GM12875 (cell line): ENCODE measurements at regions not wholly inside any gene's neighbourhood (a gene's known extent, or its start where the extent isn't known, plus 50 kb on each side); places are given as distances from the start of the nearest gene placed in this dataset.

Experiments used
- H3K4me3 ChIP-seq: one replicate; pipeline ENCODE4 v1.5.1; 2011; ENCODE audit warnings: low read depth, low read length, control low read depth
- TF ChIP-seq, protein P1 (sequence below): IDR thresholded peaks from 2 replicates; pipeline ENCODE4 v1.5.1; 2011; ENCODE audit warnings: low read depth, mild to moderate bottlenecking, control low read depth, inconsistent platforms, low read length, moderate library complexity, borderline replicate concordance; ENCODE audit not compliant: insufficient read depth

DNA sequence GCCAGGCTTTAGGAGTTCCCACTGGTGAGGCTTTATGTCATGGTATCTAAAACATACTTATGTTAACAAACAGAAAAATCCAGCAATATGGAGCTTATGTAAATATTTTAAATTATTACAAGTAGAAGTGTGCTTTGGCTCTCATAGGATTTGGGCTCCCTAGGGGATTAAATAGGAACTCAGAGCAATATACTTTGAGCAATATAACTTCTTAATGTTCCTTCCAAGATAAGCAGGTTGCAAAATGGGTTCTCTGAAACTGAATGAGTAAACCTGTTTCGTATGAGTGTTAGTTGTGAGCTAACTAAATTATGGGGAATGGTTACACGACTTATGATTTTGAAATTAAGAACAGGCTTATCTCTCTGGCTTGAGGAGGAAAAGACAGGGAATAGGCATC lies 366.1 kb upstream of the ZNF385D start:
- TF ChIP-seq, protein P1, sequence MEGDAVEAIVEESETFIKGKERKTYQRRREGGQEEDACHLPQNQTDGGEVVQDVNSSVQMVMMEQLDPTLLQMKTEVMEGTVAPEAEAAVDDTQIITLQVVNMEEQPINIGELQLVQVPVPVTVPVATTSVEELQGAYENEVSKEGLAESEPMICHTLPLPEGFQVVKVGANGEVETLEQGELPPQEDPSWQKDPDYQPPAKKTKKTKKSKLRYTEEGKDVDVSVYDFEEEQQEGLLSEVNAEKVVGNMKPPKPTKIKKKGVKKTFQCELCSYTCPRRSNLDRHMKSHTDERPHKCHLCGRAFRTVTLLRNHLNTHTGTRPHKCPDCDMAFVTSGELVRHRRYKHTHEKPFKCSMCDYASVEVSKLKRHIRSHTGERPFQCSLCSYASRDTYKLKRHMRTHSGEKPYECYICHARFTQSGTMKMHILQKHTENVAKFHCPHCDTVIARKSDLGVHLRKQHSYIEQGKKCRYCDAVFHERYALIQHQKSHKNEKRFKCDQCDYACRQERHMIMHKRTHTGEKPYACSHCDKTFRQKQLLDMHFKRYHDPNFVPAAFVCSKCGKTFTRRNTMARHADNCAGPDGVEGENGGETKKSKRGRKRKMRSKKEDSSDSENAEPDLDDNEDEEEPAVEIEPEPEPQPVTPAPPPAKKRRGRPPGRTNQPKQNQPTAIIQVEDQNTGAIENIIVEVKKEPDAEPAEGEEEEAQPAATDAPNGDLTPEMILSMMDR = no peak
- no peak overlapping the region for H3K4me3 ChIP-seq

DNA sequence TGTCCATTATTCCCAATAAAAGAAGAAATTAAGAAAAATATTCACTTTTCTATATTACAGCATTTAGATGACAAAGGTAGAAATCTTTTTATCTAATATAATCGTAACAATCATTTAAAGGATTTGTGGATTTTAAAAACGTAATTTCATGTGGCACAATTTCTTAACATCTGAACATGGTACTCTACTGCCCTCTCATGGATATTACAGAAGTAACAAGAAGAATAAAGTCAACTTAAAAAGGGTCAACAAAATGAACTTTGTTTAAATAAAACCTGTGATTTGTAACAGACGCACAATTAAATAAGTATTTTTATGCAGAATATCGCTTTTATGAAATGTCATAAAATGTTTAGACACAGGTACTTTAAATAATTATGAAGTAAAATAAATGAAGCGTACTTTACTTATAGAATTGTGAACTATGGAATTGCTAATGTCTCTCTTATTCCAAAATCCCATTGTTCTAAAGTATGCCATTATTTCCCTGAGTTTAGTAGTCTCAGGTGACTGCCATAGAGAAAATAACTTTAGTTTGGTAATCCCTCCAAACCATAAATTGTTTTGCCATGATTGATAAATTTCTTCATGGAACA lies 366.8 kb upstream of the ZNF385D start:
- TF ChIP-seq, protein P1 = no peak; the same call in 1 of the 2 replicates
- H3K4me3 ChIP-seq = no peak overlapping the region

DNA sequence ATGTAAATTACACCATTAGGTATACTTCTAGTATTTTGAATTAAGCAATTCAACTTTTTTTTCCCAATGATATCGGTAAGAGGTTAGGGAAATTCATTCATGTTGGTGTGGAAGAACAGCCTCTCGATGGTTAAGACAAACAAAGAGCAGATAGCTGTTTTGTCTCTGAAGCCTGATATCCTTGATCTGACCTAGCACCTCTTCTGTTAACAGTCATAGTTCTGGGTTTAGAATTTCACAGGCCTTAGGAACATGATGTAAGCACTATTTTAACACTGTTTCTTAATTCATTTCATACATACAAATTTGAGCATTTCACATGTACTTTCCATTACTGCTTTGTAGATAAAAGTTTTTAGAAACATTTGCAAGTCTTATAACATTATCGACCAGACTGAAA lies 367.5 kb upstream of the ZNF385D start:
- TF ChIP-seq, protein P1 = no peak
- no peak overlapping the region for H3K4me3 ChIP-seq

DNA sequence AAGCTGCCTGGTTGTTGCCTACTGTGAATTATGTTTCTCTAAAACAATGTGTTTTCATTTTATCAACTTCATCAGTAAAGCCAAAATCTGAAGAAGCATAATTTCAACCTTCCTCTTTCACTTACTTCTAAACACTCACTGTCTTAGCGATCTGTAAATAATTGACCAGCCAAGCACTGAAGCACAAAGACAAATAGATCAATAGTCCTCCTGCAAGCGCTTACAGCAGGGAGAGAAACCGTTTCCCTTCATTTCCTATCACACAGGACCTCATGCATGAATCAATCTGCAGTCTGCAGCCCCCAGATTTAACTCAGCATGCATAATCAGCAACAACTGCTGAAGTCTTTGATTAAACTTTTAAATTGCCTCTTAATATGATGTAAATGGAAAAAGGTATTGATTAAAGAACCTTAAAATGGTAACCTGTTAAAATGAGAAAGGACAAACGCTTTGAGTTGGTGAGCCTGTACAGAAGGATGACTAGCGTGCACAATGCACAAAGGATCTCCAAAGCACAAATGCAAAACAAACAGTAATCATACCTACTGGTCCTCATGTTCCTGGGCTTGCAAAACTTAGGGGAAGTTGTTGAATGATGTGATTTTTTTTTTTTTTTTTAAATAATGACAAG lies 370.2 kb upstream of the ZNF385D start:
- H3K4me3 ChIP-seq = no peak overlapping the region
- TF ChIP-seq, protein P1 = no peak

DNA sequence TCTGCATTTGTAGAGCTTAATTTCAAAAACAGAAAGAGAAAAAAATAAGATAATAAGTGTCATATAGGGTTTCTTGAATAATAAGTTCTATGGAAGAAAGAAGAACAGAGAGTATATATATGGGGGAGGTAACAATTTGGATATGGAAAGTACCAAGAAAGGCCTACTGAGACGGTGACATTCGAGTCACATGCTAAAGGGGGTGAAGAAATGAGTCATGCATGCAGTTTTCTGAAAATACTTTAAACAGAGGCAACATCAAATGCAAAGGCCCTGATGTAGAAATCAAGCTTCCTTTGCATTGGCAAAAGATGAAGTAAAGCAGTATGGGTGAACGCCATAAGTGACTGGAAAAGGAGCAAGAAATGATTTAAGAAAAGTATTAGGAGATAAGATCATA lies 371.6 kb upstream of the ZNF385D start:
- H3K4me3 ChIP-seq = no peak overlapping the region
- TF ChIP-seq, protein P1 = no peak

DNA sequence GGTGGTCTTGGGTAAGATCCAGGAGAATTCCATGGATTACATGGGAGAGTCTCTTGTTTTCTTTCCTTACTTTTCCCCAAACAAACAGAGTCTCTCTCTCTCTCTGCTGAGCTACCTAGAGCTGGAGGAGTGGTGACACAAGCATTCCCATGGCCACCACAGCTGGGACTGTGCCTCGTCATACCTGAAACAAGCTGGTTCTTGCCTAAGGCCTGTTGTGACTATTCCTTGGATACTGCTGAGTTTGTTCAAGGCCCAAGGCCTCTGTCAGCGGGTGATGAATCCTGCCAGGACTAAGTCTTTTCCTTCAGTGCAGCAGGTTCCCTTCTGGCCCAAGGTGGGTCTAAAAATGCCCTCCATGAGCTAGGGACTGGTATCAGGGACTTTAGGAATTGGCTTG lies 378.1 kb upstream of the ZNF385D start:
- H3K4me3 ChIP-seq = no peak overlapping the region
- TF ChIP-seq, protein P1 = no peak

DNA sequence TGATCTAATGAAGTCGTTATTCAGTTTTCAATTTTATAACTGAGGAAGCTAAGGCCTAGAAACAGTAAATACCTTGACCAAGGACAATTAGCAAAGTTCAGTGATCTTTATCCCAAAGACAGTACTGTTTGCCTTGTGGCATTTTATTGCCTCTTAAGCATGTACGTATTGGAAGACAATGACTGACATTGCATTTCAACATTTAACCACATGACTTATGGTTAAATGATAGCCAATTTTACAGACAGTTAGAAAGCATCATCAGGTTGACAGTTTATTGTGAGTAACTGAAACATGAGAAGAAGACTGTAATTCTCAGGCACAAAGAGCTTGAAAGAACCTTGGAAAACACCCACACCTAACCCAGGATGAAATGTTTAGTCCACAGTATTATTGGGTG lies 390.8 kb upstream of the ZNF385D start:
- H3K4me3 ChIP-seq = no peak overlapping the region
- TF ChIP-seq, protein P1 = no peak
